ENCODE measurements at regions not wholly inside any gene's neighbourhood (a gene's known extent, or its start where the extent isn't known, plus 50 kb on each side); places are given as distances from the start of the nearest gene placed in this dataset.

- H2AFZ ChIP-seq (ENCODE audit: low read depth, low read length), result no peak overlapping the region
- no peak overlapping the region for H3K4me3 ChIP-seq (ENCODE audit: low read length)
- H3K36me3 ChIP-seq (ENCODE audit: insufficient read depth, low read length), result no peaks in the 10 kb centered on the region
- no peaks in the 10 kb centered on the region for H3K27me3 ChIP-seq (ENCODE audit: insufficient read depth, low read length)
- peaks cover 2% of the 10 kb centered on the region for H3K4me1 ChIP-seq (ENCODE audit: insufficient read depth, low read length)
- H3K9me3 ChIP-seq (ENCODE audit: low read length), result no peaks in the 10 kb centered on the region
These were observed 103.7 kb upstream of the NABP1 start for GRCh38 chr2:191574232-191574631.

GRCh38 chr2:191577605-191578004 is 100.3 kb upstream of the NABP1 start:
- Histone ChIP-seq H3K27me3 (ENCODE audit: insufficient read depth, low read length) (no peaks in the 10 kb centered on the region), H2AFZ (ENCODE audit: low read depth, low read length) (no peak overlapping the region), H3K4me1 (ENCODE audit: insufficient read depth, low read length) (no peaks in the 10 kb centered on the region), H3K4me3 (ENCODE audit: low read length) (no peak overlapping the region), H3K36me3 (ENCODE audit: insufficient read depth, low read length) (no peaks in the 10 kb centered on the region), H3K9me3 (ENCODE audit: low read length) (no peaks in the 10 kb centered on the region)

GRCh38 chr2:191578031-191578430 is 99.9 kb upstream of the NABP1 start:
- H2AFZ ChIP-seq (ENCODE audit: low read depth, low read length), result no peak overlapping the region
- no peaks in the 10 kb centered on the region for H3K9me3 ChIP-seq (ENCODE audit: low read length)
- H3K4me3 ChIP-seq (ENCODE audit: low read length), result no peak overlapping the region
- no peaks in the 10 kb centered on the region for H3K36me3 ChIP-seq (ENCODE audit: insufficient read depth, low read length)
- H3K4me1 ChIP-seq (ENCODE audit: insufficient read depth, low read length), result no peaks in the 10 kb centered on the region
- no peaks in the 10 kb centered on the region for H3K27me3 ChIP-seq (ENCODE audit: insufficient read depth, low read length)

DNA sequence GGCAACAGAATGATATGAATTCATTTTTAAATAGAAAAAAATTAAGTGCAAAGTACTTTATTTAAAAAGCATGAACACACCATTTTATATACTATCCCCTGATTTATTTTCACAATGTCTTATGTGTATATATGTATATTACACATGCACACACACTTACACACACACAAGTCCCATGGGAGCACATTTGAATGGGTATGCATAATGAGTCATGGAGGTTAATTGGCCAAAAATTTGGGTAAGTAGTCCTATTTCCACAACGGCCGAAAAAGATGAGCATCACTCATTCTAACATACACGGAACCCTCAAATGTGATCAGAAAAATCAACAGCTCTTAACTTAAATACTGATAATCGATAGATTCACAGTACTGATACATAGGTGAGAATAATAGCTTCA is 97.4 kb upstream of the NABP1 start:
- H2AFZ ChIP-seq (ENCODE audit: low read depth, low read length), result no peak overlapping the region
- no peaks in the 10 kb centered on the region for H3K27me3 ChIP-seq (ENCODE audit: insufficient read depth, low read length)
- no peaks in the 10 kb centered on the region for H3K36me3 ChIP-seq (ENCODE audit: insufficient read depth, low read length)
- H3K4me1 ChIP-seq (ENCODE audit: insufficient read depth, low read length), result peaks cover 3% of the 10 kb centered on the region
- no peak overlapping the region for H3K4me3 ChIP-seq (ENCODE audit: low read length)
- H3K9me3 ChIP-seq (ENCODE audit: low read length), result no peaks in the 10 kb centered on the region

- Histone ChIP-seq H3K4me1 (ENCODE audit: insufficient read depth, low read length) (peaks cover 5% of the 10 kb centered on the region), H3K27me3 (ENCODE audit: insufficient read depth, low read length) (no peaks in the 10 kb centered on the region), H2AFZ (ENCODE audit: low read depth, low read length) (no peak overlapping the region), H3K9me3 (ENCODE audit: low read length) (no peaks in the 10 kb centered on the region), H3K4me3 (ENCODE audit: low read length) (no peak overlapping the region), H3K36me3 (ENCODE audit: insufficient read depth, low read length) (no peaks in the 10 kb centered on the region)
These were observed 96.9 kb upstream of the NABP1 start for GRCh38 chr2:191581003-191581402.

- Histone ChIP-seq H3K36me3 (ENCODE audit: insufficient read depth, low read length) (no peaks in the 10 kb centered on the region), H3K4me3 (ENCODE audit: low read length) (no peak overlapping the region), H2AFZ (ENCODE audit: low read depth, low read length) (no peak overlapping the region), H3K4me1 (ENCODE audit: insufficient read depth, low read length) (peaks cover 5% of the 10 kb centered on the region), H3K9me3 (ENCODE audit: low read length) (no peaks in the 10 kb centered on the region), H3K27me3 (ENCODE audit: insufficient read depth, low read length) (no peaks in the 10 kb centered on the region)
These were observed 95.6 kb upstream of the NABP1 start for GRCh38 chr2:191582355-191582754.

DNA sequence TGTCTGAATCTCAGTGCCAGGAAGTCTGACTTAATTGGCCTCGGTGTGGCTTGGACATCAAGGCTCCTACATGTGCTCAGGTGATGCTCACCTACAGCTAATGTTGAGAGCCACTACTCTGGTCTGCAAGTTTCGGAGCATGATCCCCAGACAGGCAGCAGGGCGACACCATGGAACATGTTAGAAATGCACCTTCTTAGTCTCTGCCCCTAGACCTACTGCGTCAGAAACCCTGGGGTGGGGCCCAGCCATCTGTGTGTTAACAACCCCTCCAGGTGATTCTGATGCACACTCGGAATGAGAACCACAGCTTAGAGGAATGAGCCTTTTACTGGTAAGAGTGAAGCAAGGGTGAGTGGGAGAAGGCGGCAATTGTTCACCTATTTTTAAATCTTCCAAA is 86.9 kb upstream of the NABP1 start:
- Histone ChIP-seq H3K9me3 (ENCODE audit: low read length) (no peaks in the 10 kb centered on the region), H3K4me1 (ENCODE audit: insufficient read depth, low read length) (no peaks in the 10 kb centered on the region), H2AFZ (ENCODE audit: low read depth, low read length) (no peak overlapping the region), H3K36me3 (ENCODE audit: insufficient read depth, low read length) (no peaks in the 10 kb centered on the region), H3K4me3 (ENCODE audit: low read length) (no peak overlapping the region), H3K27me3 (ENCODE audit: insufficient read depth, low read length) (no peaks in the 10 kb centered on the region)

DNA sequence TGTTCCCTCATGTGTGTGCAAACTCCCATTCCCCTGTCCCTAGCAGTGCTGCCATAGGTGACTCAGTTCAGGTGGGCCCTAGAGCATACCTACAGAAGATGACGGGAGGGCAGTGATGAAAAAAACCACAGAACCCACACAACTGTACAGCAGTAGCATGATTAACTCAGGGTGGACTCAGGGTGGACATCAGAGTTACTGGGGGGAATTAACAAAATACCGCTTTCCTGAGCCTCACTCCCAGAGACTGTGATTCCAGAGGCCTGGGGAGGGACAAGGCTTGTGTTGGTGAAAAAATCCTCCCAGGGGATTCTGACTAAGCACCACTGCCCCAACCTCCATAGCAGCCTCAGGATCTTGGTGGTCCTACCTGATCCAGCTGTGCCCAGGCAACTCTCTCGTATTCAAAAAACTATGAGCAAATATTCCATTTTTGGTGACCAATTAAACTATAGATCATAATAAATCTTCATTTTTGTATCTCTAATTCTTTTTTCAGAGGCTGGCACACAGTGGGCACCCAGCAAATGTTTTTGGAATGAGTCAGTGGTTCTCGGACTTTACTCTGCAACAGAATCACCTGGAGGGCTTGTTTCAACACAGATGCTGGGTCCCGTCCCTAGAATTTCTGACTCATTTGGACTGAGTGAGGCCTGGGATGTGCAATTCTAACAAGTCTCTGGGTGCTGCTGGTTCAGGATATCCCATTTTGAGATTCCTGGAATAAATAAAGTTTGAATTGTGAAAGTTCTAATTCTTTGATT is 84.1 kb upstream of the NABP1 start:
- no peaks in the 10 kb centered on the region for H3K9me3 ChIP-seq (ENCODE audit: low read length)
- no peak overlapping the region for H3K4me3 ChIP-seq (ENCODE audit: low read length)
- no peaks in the 10 kb centered on the region for H3K4me1 ChIP-seq (ENCODE audit: insufficient read depth, low read length)
- no peaks in the 10 kb centered on the region for H3K36me3 ChIP-seq (ENCODE audit: insufficient read depth, low read length)
- no peak overlapping the region for H2AFZ ChIP-seq (ENCODE audit: low read depth, low read length)
- no peaks in the 10 kb centered on the region for H3K27me3 ChIP-seq (ENCODE audit: insufficient read depth, low read length)

- Histone ChIP-seq H3K36me3 (ENCODE audit: insufficient read depth, low read length) (no peaks in the 10 kb centered on the region), H2AFZ (ENCODE audit: low read depth, low read length) (no peak overlapping the region), H3K4me3 (ENCODE audit: low read length) (no peak overlapping the region), H3K27me3 (ENCODE audit: insufficient read depth, low read length) (no peaks in the 10 kb centered on the region), H3K4me1 (ENCODE audit: insufficient read depth, low read length) (no peaks in the 10 kb centered on the region), H3K9me3 (ENCODE audit: low read length) (no peaks in the 10 kb centered on the region)
These were observed 80.7 kb upstream of the NABP1 start for GRCh38 chr2:191597186-191597751.

DNA sequence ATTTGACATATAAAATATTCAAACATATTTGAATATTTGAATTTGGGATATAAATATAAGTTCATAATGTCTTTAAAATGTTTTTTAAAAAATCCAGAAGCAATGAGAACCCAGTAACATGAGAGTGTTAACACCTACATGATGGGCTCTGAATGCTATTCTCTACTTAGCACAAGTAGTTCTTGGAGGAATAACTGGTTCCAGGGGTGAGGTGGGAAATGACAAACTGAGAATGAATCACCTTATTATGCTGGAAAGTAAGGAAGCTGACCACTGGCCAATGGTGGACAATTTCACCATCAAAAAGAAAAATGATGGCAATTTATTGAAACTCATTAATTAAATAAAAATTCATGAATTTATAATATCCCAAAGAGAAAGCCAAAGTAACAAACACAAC is 79.6 kb upstream of the NABP1 start:
- Histone ChIP-seq H3K36me3 (ENCODE audit: insufficient read depth, low read length) (no peaks in the 10 kb centered on the region), H3K4me3 (ENCODE audit: low read length) (no peak overlapping the region), H3K9me3 (ENCODE audit: low read length) (no peaks in the 10 kb centered on the region), H3K27me3 (ENCODE audit: insufficient read depth, low read length) (no peaks in the 10 kb centered on the region), H2AFZ (ENCODE audit: low read depth, low read length) (no peak overlapping the region), H3K4me1 (ENCODE audit: insufficient read depth, low read length) (no peaks in the 10 kb centered on the region)

- Histone ChIP-seq H3K27me3 (ENCODE audit: insufficient read depth, low read length) (no peaks in the 10 kb centered on the region), H3K36me3 (ENCODE audit: insufficient read depth, low read length) (no peaks in the 10 kb centered on the region), H2AFZ (ENCODE audit: low read depth, low read length) (no peak overlapping the region), H3K4me3 (ENCODE audit: low read length) (no peak overlapping the region), H3K4me1 (ENCODE audit: insufficient read depth, low read length) (no peaks in the 10 kb centered on the region), H3K9me3 (ENCODE audit: low read length) (no peaks in the 10 kb centered on the region)
These were observed 76.9 kb upstream of the NABP1 start for GRCh38 chr2:191601060-191601459.

DNA sequence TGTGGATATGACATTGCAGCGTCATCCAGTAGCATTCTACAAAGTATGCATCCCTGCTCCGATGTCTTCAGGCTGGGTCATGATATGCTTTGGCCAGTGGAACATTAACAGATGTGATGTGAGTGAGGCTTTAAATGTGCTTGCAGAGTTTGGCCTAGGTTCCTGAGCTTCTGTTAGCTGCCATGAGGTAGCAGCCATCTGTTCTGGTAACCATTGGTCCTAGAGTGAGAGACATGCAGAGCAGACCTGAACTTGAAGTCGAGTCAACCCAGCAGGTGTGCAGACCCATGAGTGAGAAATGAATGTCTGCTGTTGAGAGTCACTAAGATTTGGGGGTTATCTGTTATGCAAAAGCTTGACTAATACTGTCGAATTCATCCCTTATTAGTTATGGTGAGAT is 73.8 kb upstream of the NABP1 start:
- Histone ChIP-seq H3K36me3 (ENCODE audit: insufficient read depth, low read length) (no peaks in the 10 kb centered on the region), H2AFZ (ENCODE audit: low read depth, low read length) (no peak overlapping the region), H3K4me3 (ENCODE audit: low read length) (no peak overlapping the region)

DNA sequence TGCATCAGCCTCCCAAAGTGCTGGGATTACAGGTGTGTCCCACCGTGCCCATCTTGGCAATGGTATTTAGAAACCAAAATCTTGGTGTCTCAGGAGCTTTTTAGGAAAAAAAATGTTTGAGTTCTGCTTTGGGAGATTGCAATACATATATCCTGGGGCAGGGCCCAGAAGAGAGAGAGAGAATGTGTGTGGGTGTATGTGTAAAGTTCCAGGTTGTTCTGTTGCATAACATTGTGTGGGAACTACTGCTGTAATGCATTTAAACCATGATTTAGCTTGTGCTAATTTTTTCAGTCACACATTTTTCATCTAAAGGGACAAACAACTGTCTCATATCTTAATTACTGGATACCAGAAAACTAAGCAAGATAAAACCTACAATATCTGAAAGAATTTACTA is 70.8 kb upstream of the NABP1 start:
- H3K27me3 ChIP-seq (ENCODE audit: insufficient read depth, low read length), result no peaks in the 10 kb centered on the region
- H3K9me3 ChIP-seq (ENCODE audit: low read length), result no peaks in the 10 kb centered on the region
- no peaks in the 10 kb centered on the region for H3K36me3 ChIP-seq (ENCODE audit: insufficient read depth, low read length)
- H3K4me3 ChIP-seq (ENCODE audit: low read length), result no peak overlapping the region
- H3K4me1 ChIP-seq (ENCODE audit: insufficient read depth, low read length), result no peaks in the 10 kb centered on the region
- no peak overlapping the region for H2AFZ ChIP-seq (ENCODE audit: low read depth, low read length)

More for the DNA sequence above, 73.8 kb upstream of the NABP1 start:
- Histone ChIP-seq H3K27me3 (ENCODE audit: insufficient read depth, low read length) (no peaks in the 10 kb centered on the region), H3K9me3 (ENCODE audit: low read length) (no peaks in the 10 kb centered on the region), H3K4me1 (ENCODE audit: insufficient read depth, low read length) (no peaks in the 10 kb centered on the region)

GRCh38 chr2:191610756-191611155 is 67.2 kb upstream of the NABP1 start:
- H3K4me3 ChIP-seq (ENCODE audit: low read length), result no peak overlapping the region
- H3K36me3 ChIP-seq (ENCODE audit: insufficient read depth, low read length), result no peaks in the 10 kb centered on the region
- H2AFZ ChIP-seq (ENCODE audit: low read depth, low read length), result no peak overlapping the region
- H3K9me3 ChIP-seq (ENCODE audit: low read length), result no peaks in the 10 kb centered on the region
- no peaks in the 10 kb centered on the region for H3K27me3 ChIP-seq (ENCODE audit: insufficient read depth, low read length)
- H3K4me1 ChIP-seq (ENCODE audit: insufficient read depth, low read length), result no peaks in the 10 kb centered on the region
